ENCODE measurements at regions not wholly inside any gene's neighbourhood (a gene's known extent, or its start where the extent isn't known, plus 50 kb on each side); places are given as distances from the start of the nearest gene placed in this dataset.

GRCh38 chr12:74317078-74317601 lies 220.5 kb upstream of the ATXN7L3B start:
- H3K27ac ChIP-seq = no peak overlapping the region
- no peaks in the 10 kb centered on the region for H3K36me3 ChIP-seq
- no peaks in the 10 kb centered on the region for H3K27me3 ChIP-seq
- TF ChIP-seq POLR2A (IDR thresholded peaks at IDR 0.05) (no peak), CTCF (IDR thresholded peaks at IDR 0.05) (peak in 3 of 5 experiments; percentile 19 to 44 (median 31)), EP300 (IDR thresholded peaks at IDR 0.05) (peak in 1 of 2 donors; percentile 54)
- WGBS, 2 donors = 25 to 32% methylated on average over 2 of the region's 2 CpGs
- DNase-seq (ENCODE audit: low spot score in 2 of 2) = peak; percentile 35 to 70
- no peak overlapping the region for H3K4me3 ChIP-seq
- H3K4me1 ChIP-seq = peaks cover 0 to 4% (median 0%) of the 10 kb centered on the region in 4 donors
- no peaks in the 10 kb centered on the region for H3K9me3 ChIP-seq

- DNase-seq (ENCODE audit: low spot score in 2 of 2) = no peak
- WGBS, 2 donors = 52 to 55% methylated on average over 1 of the region's 1 CpG
- Histone ChIP-seq H3K27ac (peak overlapping the region in 1 of 4 donors; percentile 40), H3K4me1 (peaks cover 0 to 4% (median 0%) of the 10 kb centered on the region in 4 donors), H3K27me3 (no peaks in the 10 kb centered on the region), H3K4me3 (no peak overlapping the region), H3K36me3 (no peaks in the 10 kb centered on the region), H3K9me3 (no peaks in the 10 kb centered on the region)
- TF ChIP-seq CTCF (IDR thresholded peaks at IDR 0.05) = no peak
- TF ChIP-seq POLR2A (IDR thresholded peaks at IDR 0.05) = no peak
- TF ChIP-seq EP300 (IDR thresholded peaks at IDR 0.05) = no peak
Observed at GRCh38 chr12:74317741-74318140, 219.9 kb upstream of the ATXN7L3B start.

DNA sequence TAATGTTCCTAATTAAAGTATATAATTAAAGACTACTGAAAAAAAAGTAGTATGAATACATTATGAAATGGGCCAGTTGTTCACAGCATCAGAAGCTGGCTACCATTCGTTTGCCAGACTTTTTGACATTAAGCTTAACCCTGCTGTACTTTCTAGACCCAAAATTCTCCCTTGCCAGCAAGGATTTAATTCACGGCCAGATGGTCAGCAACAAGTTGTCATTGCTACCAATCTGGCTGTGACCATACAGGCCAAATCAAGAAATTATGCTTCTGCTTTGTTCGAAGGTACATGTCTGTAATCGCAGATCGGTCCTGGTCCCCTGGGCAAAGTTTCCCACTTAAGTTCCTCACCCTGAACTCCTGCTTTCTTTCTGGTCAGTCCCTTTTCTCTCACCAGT lies 217.7 kb upstream of the ATXN7L3B start:
- H3K27ac ChIP-seq = no peak overlapping the region
- H3K4me3 ChIP-seq = no peak overlapping the region
- WGBS, 2 donors = 73 to 80% methylated on average over 5 of the region's 5 CpGs
- TF ChIP-seq EP300 (IDR thresholded peaks at IDR 0.05) (no peak), POLR2A (IDR thresholded peaks at IDR 0.05) (no peak), CTCF (IDR thresholded peaks at IDR 0.05) (no peak)
- H3K9me3 ChIP-seq = no peaks in the 10 kb centered on the region
- H3K36me3 ChIP-seq = no peaks in the 10 kb centered on the region
- H3K27me3 ChIP-seq = no peaks in the 10 kb centered on the region
- DNase-seq (ENCODE audit: low spot score in 2 of 2) = no peak
- peaks cover 0 to 4% (median 0%) of the 10 kb centered on the region in 4 donors for H3K4me1 ChIP-seq

- TF ChIP-seq CTCF (IDR thresholded peaks at IDR 0.05) (no peak), EP300 (IDR thresholded peaks at IDR 0.05) (no peak), POLR2A (IDR thresholded peaks at IDR 0.05) (no peak)
- no peaks in the 10 kb centered on the region for H3K36me3 ChIP-seq
- 82 to 86% methylated on average over 6 of the region's 6 CpGs for WGBS, 2 donors
- no peak for DNase-seq (ENCODE audit: low spot score in 2 of 2)
- no peak overlapping the region for H3K27ac ChIP-seq
- peaks cover 0 to 4% (median 0%) of the 10 kb centered on the region in 4 donors for H3K4me1 ChIP-seq
- H3K9me3 ChIP-seq = no peaks in the 10 kb centered on the region
- H3K4me3 ChIP-seq = no peak overlapping the region
- no peaks in the 10 kb centered on the region for H3K27me3 ChIP-seq
Observed at GRCh38 chr12:74321381-74321780, 216.3 kb upstream of the ATXN7L3B start.

DNA sequence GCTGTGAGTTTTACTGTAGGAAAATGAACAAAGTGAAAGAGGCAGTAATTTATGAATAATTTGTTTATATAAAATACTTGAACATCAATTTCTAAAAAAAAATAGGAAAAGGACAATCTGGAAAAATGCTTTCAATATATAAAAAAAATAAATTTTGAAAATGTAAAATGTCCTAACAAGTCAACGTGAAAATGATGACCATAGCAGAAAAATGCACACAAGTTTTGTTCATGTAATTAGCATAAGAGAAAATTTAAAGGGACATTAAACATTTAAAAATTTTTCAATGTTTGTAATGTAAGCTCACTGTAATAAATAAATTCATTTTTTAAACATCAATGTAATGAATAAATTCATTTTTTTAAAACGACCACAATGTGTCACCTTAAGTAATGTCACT lies 214.8 kb upstream of the ATXN7L3B start:
- Histone ChIP-seq H3K27ac (no peak overlapping the region), H3K27me3 (no peaks in the 10 kb centered on the region), H3K4me3 (no peak overlapping the region), H3K4me1 (peaks cover 0 to 3% (median 0%) of the 10 kb centered on the region in 4 donors), H3K9me3 (no peaks in the 10 kb centered on the region), H3K36me3 (no peaks in the 10 kb centered on the region)
- 66 to 69% methylated on average over 2 of the region's 2 CpGs for WGBS, 2 donors
- DNase-seq (ENCODE audit: low spot score in 2 of 2) = no peak
- TF ChIP-seq POLR2A (IDR thresholded peaks at IDR 0.05) = no peak
- TF ChIP-seq EP300 (IDR thresholded peaks at IDR 0.05) = no peak
- no peak for TF ChIP-seq CTCF (IDR thresholded peaks at IDR 0.05)

Data from tibial nerve (tissue), 4 donors.